CD4-positive, alpha-beta T cell treated with Interleukin-6 at 100 ng/mL for 8 hours (primary cell): ENCODE measurements at regions not wholly inside any gene's neighbourhood (a gene's known extent, or its start where the extent isn't known, plus 50 kb on each side); places are given as distances from the start of the nearest gene placed in this dataset.

Experiments
- DNase-seq: peaks from one replicate; pipeline ENCODE4 v3.0.0-alpha.2; 2020; ENCODE audit warnings: mixed read lengths, low spot score

- DNase-seq, result no peak
Measured at GRCh38 chr9:89810431-89810830, 205.6 kb downstream of the GADD45G start.

GRCh38 chr9:89811356-89811755, 206.5 kb downstream of the GADD45G start:
- no peak for DNase-seq

GRCh38 chr9:89811886-89812450, 207.2 kb downstream of the GADD45G start:
- no peak for DNase-seq

DNA sequence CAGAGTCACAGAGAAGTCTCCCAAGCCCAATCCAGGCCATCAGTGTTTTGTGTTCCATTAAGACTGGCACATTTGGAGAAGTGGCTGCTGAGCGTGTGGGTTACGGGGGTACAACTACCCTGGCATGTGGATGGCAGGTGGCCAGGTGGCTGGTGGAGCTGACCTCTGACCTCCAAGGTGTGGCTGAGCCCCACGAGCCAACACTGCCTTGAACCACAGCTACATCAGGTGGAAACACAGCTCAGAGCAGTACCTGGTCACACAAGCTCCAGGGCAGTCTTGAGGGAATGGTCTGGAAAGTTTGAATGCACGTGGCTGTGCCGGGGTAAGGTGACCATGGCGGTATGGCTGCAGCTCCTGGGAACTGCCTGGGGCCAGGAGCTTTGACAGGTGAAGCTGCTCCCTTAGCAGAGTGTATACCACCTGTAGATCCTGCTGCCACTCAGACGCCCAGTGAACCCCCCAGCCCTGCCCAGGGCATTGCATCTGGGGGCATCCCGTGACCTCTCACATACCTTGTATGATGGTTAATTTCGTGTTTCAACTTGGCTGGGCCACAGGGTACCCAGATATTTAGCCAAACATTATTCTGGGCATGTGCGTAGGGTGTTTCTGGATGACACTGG, 207.9 kb downstream of the GADD45G start:
- no peak for DNase-seq

- DNase-seq, result no peak
Measured at GRCh38 chr9:89813482-89813881, 208.7 kb downstream of the GADD45G start.

DNA sequence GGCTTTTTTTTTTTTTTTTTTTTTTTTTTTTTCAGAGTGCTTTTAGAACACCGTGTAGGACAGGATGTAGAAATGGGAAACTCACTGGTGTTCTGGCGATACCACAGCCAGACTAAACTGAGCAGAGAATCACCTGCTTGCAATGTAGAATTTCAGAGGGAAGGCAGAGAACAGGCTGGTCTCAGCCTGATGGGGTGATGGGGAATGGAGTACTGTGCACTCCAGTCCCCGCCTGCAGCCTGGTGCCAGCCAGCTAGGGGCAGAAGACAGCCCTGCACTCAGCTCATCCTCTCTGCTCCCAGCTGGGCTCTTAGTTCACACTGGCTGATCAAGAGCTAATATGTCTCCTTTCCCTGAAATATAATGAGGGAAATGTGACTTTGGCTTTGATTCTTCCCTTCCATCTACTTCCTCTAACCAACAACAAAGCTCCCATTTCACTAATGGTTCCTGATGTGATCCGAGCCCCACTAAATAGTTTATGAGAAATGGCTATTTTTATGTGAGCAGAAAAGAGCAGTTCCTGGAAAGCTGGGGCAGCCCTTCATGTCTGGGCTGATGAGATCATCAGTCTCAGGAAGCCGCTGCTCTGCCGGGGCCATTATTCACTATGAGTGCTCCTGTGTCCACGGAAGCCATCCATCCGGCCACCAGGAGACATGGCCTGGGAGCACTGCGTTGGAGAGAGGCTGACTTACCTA, 209.7 kb downstream of the GADD45G start:
- DNase-seq, result no peak

- no peak for DNase-seq
Measured at GRCh38 chr9:89815061-89815902, 210.5 kb downstream of the GADD45G start.

- DNase-seq, result no peak
Measured at GRCh38 chr9:89815903-89816573, 211.2 kb downstream of the GADD45G start.

GRCh38 chr9:89817151-89817950, 212.5 kb downstream of the GADD45G start:
- DNase-seq, result no peak

DNA sequence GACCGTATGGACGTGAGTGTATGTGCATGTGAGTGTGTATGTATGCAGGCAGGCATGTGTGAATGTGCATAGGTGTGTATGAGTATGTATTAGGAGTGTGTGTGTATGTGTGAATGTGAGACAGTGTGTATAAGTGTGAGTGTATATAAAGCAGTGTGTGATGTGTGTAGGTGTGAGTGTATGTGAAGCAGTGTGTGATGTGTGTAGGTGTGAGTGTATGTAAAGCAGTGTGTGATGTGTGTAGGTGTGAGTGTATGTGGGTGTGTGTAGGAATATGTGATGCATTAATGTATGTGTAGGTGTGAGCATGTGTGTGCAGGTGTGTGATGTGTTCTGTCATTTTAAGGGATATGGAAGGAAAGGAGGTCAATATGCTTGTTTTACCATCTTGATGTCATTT, 215.5 kb downstream of the GADD45G start:
- no peak for DNase-seq

- no peak for DNase-seq
Measured at GRCh38 chr9:89821081-89821480, 216.3 kb downstream of the GADD45G start.

DNA sequence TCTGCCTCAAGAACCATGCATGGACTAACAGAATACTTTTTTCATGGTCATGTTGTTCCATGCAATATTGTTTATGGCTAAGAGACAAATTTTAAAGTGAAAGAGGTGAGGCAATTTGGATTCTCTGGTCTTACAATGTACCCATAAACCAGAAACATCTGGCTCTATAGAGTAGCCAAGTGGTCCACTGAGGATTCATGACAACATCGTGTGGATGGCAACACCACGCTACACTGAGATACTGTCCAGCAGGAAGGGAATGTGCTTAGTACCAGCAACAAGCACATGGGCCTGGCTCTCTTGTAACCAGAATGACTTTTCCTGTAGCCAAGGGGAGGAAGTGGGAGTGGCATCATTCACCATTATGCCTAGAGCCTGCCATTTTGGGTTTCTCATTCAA, 218.2 kb downstream of the GADD45G start:
- no peak for DNase-seq

GRCh38 chr9:89825669-89826068, 220.9 kb downstream of the GADD45G start:
- no peak for DNase-seq

- no peak for DNase-seq
Measured at GRCh38 chr9:89826186-89826585, 221.4 kb downstream of the GADD45G start.

DNA sequence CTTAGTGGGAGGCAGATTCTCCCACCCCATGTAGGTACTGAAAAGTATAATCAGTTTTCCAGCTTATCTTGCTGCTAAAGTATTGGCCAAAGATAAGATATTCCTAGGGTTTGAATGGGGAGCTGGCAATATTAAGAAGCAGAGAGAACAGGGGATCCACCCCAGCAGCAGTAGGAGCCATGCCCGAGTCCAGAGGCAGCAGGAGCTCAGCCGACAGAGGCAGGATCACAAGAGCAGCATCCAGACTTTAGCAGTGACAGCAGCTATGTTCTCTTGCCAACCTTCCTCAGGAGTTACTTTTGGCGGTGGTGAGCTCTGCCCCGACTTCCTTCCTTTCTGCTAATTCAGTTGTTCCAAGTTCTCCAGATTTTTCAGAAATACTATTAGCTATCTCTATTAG, 224.5 kb downstream of the GADD45G start:
- no peak for DNase-seq

- no peak for DNase-seq
Measured at GRCh38 chr9:89835666-89836065, 230.9 kb downstream of the GADD45G start.

- no peak for DNase-seq
Measured at GRCh38 chr9:89837162-89837933, 232.5 kb downstream of the GADD45G start.

GRCh38 chr9:89837934-89838310, 233.1 kb downstream of the GADD45G start:
- no peak for DNase-seq

DNA sequence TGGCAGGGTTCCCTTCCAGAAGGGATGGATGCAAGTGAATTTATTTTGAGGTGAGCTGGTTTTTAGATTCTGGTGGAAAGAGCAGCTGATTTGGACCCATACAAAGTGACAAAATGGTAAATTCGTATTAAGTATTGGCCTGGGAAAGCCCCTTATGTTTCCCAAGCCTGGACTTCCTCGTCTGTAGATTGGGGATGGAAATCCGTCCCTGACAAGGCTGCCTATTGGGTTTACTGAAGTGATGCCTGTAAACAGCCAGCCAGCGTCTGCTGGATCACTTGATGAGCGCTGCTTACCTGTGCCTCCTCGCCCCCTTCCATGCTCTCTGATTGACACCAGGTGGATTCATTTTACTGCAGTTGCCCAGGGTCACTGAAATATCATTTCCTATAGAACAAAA, 233.8 kb downstream of the GADD45G start:
- DNase-seq, result no peak

GRCh38 chr9:89839449-89839848, 234.6 kb downstream of the GADD45G start:
- no peak for DNase-seq

DNA sequence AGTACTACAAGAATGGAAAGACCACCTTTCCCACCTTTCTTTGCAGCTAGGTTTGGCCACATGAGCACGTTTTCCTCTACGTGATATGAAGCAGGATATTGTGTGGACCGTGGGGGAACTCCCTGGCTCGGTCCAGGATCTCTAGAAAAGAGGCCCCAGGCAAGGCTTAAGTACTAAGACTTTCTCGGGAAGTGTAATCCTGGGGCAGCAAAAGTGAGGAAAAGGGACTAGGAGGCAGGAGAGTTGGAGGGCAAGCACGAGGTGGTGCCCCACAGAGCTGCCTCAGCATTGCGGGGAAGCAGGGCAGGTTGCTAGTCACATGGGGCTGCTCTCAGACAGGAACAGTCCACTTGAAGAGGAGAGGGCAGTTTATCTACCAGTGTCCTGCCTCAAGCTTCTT, 235.1 kb downstream of the GADD45G start:
- DNase-seq, result no peak
